B cell (primary cell): ENCODE measurements at regions not wholly inside any gene's neighbourhood (a gene's known extent, or its start where the extent isn't known, plus 50 kb on each side); places are given as distances from the start of the nearest gene placed in this dataset.

Experiments
- ATAC-seq: fragments of 200-7000 bp; cut with Tn5 transposase; one replicate; pipeline ENCODE4 v1.10.0; 2021; ENCODE audit warnings: low read depth, mild to moderate bottlenecking, moderate number of reproducible peaks, moderate library complexity
- CTCF ChIA-PET: fragments of 350-600 bp; sonication (Branson Sonifier 250); formaldehyde crosslinking; loops from one replicate; lab custom pipeline; 2021; ENCODE audit warnings: antibody characterized with exemption, inconsistent platforms; lab: Charles Lee
- POLR2A ChIA-PET: fragments of 350-600 bp; sonication (Branson Sonifier 250); formaldehyde crosslinking; loops from one replicate; lab custom pipeline; 2021; ENCODE audit warnings: antibody characterized with exemption; lab: Charles Lee
- DNase-seq: peaks from one replicate; pipeline ENCODE4 v3.0.0; 2013
- H2AFZ ChIP-seq: 2 replicates; pipeline ENCODE4 v1.6.1; 2012; ENCODE audit warnings: mild to moderate bottlenecking, low read depth, low read length; ENCODE audit not compliant: insufficient read depth, poor library complexity, severe bottlenecking
- H3K27ac ChIP-seq, 2 donors: 1 replicate in 1 of 2; 2 replicates in 1 of 2; pipeline ENCODE4 v1.5.1; 2012 to 2013; ENCODE audit warnings: low read length in 2 of 2, mild to moderate bottlenecking in 2 of 2, moderate library complexity in 1 of 2
- H3K27me3 ChIP-seq, 4 experiments: fragments of 200-600 bp in 1 of 4; sonication (generic) in 1 of 4; replicated peaks in 1 of 4; 1 replicate in 2 of 4; 2 replicates in 2 of 4; pipeline versions ENCODE4 v1.6.1 to v1.7.0; 2013 to 2016; ENCODE audit warnings: low read length in 3 of 4, mild to moderate bottlenecking in 2 of 4, mixed read lengths in 1 of 4, moderate library complexity in 1 of 4; ENCODE audit not compliant: insufficient read depth in 4 of 4, control insufficient read depth in 3 of 4; ENCODE audit errors: control extremely low read depth in 1 of 4
- H3K36me3 ChIP-seq, 2 experiments: replicated peaks in 1 of 2; 1 replicate in 1 of 2; 2 replicates in 1 of 2; pipeline versions ENCODE4 v1.6.1 to v1.7.1; 2013; ENCODE audit warnings: low read length in 1 of 2; ENCODE audit not compliant: insufficient read depth in 2 of 2, control insufficient read depth in 1 of 2; ENCODE audit errors: control extremely low read depth in 1 of 2, extremely low read depth in 1 of 2
- H3K4me1 ChIP-seq, 2 donors: fragments of 200-600 bp in 1 of 2; sonication (generic) in 1 of 2; 1 replicate in 1 of 2; 2 replicates in 1 of 2; pipeline versions ENCODE4 v1.5.1 to v1.6.1; 2013 to 2017; ENCODE audit warnings: low read length in 2 of 2; ENCODE audit not compliant: control insufficient read depth in 2 of 2, insufficient read depth in 2 of 2
- H3K4me2 ChIP-seq: replicated peaks from 2 replicates; pipeline ENCODE3; 2012; ENCODE audit warnings: mild to moderate bottlenecking, low read depth, low read length; ENCODE audit not compliant: poor library complexity, severe bottlenecking
- H3K4me3 ChIP-seq, 5 experiments: fragments of 200-600 bp in 1 of 5; sonication (generic) in 1 of 5; 1 replicate in 3 of 5; 2 replicates in 2 of 5; pipeline versions ENCODE4 v1.5.1 to v1.7.0; 2011 to 2016; ENCODE audit warnings: low read length in 4 of 5, mild to moderate bottlenecking in 4 of 5, low read depth in 2 of 5, control low read depth in 1 of 5, moderate library complexity in 1 of 5; ENCODE audit not compliant: insufficient read depth in 1 of 5; ENCODE audit errors: control extremely low read depth in 1 of 5, extremely low read depth in 1 of 5
- H3K79me2 ChIP-seq: fragments of 200-600 bp; sonication (generic); one replicate; pipeline ENCODE4 v1.6.0; 2016; ENCODE audit warnings: low read length; ENCODE audit not compliant: control insufficient read depth, insufficient read depth
- H3K9ac ChIP-seq: fragments of 200-600 bp; sonication (generic); 2 replicates; pipeline ENCODE4 v1.6.1; 2017; ENCODE audit warnings: mild to moderate bottlenecking, low read length, moderate library complexity
- H3K9me3 ChIP-seq, 3 donors: one replicate each; pipeline versions ENCODE4 v1.6.1 to v1.7.1; 2013; ENCODE audit warnings: low read length in 2 of 3; ENCODE audit not compliant: control insufficient read depth in 2 of 3, insufficient read depth in 1 of 3; ENCODE audit errors: control extremely low read depth in 1 of 3
- H4K20me1 ChIP-seq: 2 replicates; pipeline ENCODE4 v1.6.0; 2012; ENCODE audit warnings: mild to moderate bottlenecking, low read length; ENCODE audit not compliant: insufficient read depth, control insufficient read depth, poor library complexity, severe bottlenecking
- H3K27ac Mint-ChIP-seq: one replicate; pipeline ENCODE4 v1.8.0; 2021; ENCODE audit warnings: mixed read lengths
- H3K27me3 Mint-ChIP-seq: one replicate; pipeline ENCODE4 v1.8.0; 2021; ENCODE audit warnings: mixed read lengths
- H3K4me1 Mint-ChIP-seq: one replicate; pipeline ENCODE4 v1.8.0; 2021; ENCODE audit warnings: mixed read lengths
- H3K4me3 Mint-ChIP-seq: one replicate; pipeline ENCODE4 v1.8.0; 2021; ENCODE audit warnings: mixed read lengths
- H3K9me3 Mint-ChIP-seq: one replicate; pipeline ENCODE4 v1.8.0; 2022; ENCODE audit warnings: mixed read lengths; ENCODE audit not compliant: insufficient read depth
- CTCF ChIP-seq: fragments of 200-600 bp; IDR thresholded peaks from one replicate; pipeline ENCODE4 v1.8.0; 2022; ENCODE audit warnings: antibody characterized with exemption, mild to moderate bottlenecking
- EZH2 ChIP-seq: IDR thresholded peaks from 2 replicates; pipeline ENCODE4 v1.6.1; 2012; ENCODE audit warnings: borderline replicate concordance, low read depth, mild to moderate bottlenecking, moderate library complexity, low read length; ENCODE audit not compliant: insufficient read depth, poor library complexity, severe bottlenecking
- WGBS: methylation state at CpG from one replicate; pipeline ENCODE4 v1.1.5; 2013; ENCODE audit warnings: missing lambda C conversion rate; ENCODE audit not compliant: insufficient coverage; 5-methylcytosine and 5-hydroxymethylcytosine counted together
- intact Hi-C: fragments of 100-400 bp; cut with micrococcal nuclease; formaldehyde crosslinking; loops from one replicate; pipeline ENCODE4 v1.10.0; 2022

GRCh38 chr4:56739066-56739777 lies 58.1 kb upstream of the HOPX start:
- TF ChIP-seq CTCF (no peak), EZH2 (no peak)
- ATAC-seq (no peak), DNase-seq (no peak)
- Histone ChIP-seq H3K9ac (no peak overlapping the region), H3K4me2 (no peak overlapping the region), H3K79me2 (no peaks in the 10 kb centered on the region), H2AFZ (no peak overlapping the region), H3K9me3 (no peaks in the 10 kb centered on the region), H3K4me3 (no peak overlapping the region), H3K36me3 (no peaks in the 10 kb centered on the region), H3K27me3 (no peaks in the 10 kb centered on the region), H4K20me1 (no peaks in the 10 kb centered on the region), H3K4me1 (peaks cover 5 to 8% of the 10 kb centered on the region in 2 donors), H3K27ac (no peak overlapping the region)
- no peak overlapping the region for H3K4me3 Mint-ChIP-seq
- CTCF ChIA-PET = no interaction called here
- H3K4me1 Mint-ChIP-seq = peaks cover 15% of the 10 kb centered on the region
- WGBS = 71% methylated on average over 1 of the region's 4 CpGs
- no peaks in the 10 kb centered on the region for H3K9me3 Mint-ChIP-seq
- H3K27ac Mint-ChIP-seq = no peak overlapping the region
- intact Hi-C loops = no loop called here
- no peaks in the 10 kb centered on the region for H3K27me3 Mint-ChIP-seq
- POLR2A ChIA-PET = no interaction called here

GRCh38 chr4:56737666-56738065 lies 56.6 kb upstream of the HOPX start:
- no peak overlapping the region for H3K4me3 Mint-ChIP-seq
- no peak overlapping the region for H3K27ac Mint-ChIP-seq
- no peaks in the 10 kb centered on the region for H3K9me3 ChIP-seq
- H3K27ac ChIP-seq = no peak overlapping the region
- TF ChIP-seq CTCF = no peak
- TF ChIP-seq EZH2 = no peak
- no peaks in the 10 kb centered on the region for H4K20me1 ChIP-seq
- H3K4me1 Mint-ChIP-seq = peaks cover 18% of the 10 kb centered on the region
- H3K27me3 ChIP-seq = no peaks in the 10 kb centered on the region
- H2AFZ ChIP-seq = no peak overlapping the region
- DNase-seq (no peak), ATAC-seq (no peak)
- peaks cover 5 to 8% of the 10 kb centered on the region in 2 donors for H3K4me1 ChIP-seq
- 95% methylated on average over 6 of the region's 8 CpGs for WGBS
- no peak overlapping the region for H3K4me3 ChIP-seq
- H3K9ac ChIP-seq = no peak overlapping the region
- CTCF ChIA-PET = interaction anchor here (0.6 kb wide), 1 partner anchor 133 kb away, joined by 3 read pairs; no protein-coding TSS in a partner anchor
- H3K36me3 ChIP-seq = no peaks in the 10 kb centered on the region
- intact Hi-C loops = no loop called here
- POLR2A ChIA-PET = no interaction called here
- H3K27me3 Mint-ChIP-seq = peaks cover 6% of the 10 kb centered on the region
- H3K4me2 ChIP-seq = no peak overlapping the region
- H3K79me2 ChIP-seq = no peaks in the 10 kb centered on the region
- H3K9me3 Mint-ChIP-seq = no peaks in the 10 kb centered on the region
